Neural crest cell (in vitro differentiated cells): ENCODE measurements at regions not wholly inside any gene's neighbourhood (a gene's known extent, or its start where the extent isn't known, plus 50 kb on each side); places are given as distances from the start of the nearest gene placed in this dataset.

Source experiments
- DNase-seq: peaks from one replicate; pipeline ENCODE4 v3.0.0; 2021; ENCODE audit warnings: low read depth, mixed read lengths, low spot score
- H3K27ac Mint-ChIP-seq: one replicate; pipeline ENCODE4 v1.8.0; 2021; ENCODE audit warnings: mild to moderate bottlenecking, mixed read lengths; ENCODE audit not compliant: unreplicated experiment
- H3K27me3 Mint-ChIP-seq: 2 replicates; pipeline ENCODE4 v1.8.0; 2021; ENCODE audit warnings: low read depth, mild to moderate bottlenecking, mixed read lengths
- H3K36me3 Mint-ChIP-seq: 2 replicates; pipeline ENCODE4 v1.8.0; 2021; ENCODE audit warnings: low read depth, mild to moderate bottlenecking, mixed read lengths
- H3K4me1 Mint-ChIP-seq: 2 replicates; pipeline ENCODE4 v1.8.0; 2021; ENCODE audit warnings: mixed read lengths
- H3K4me3 Mint-ChIP-seq: one replicate; pipeline ENCODE4 v1.8.0; 2021; ENCODE audit warnings: mild to moderate bottlenecking, mixed read lengths
- H3K9me3 Mint-ChIP-seq: 2 replicates; pipeline ENCODE4 v1.8.0; 2021; ENCODE audit warnings: mixed read lengths
- TF ChIP-seq, protein P1 (sequence below): fragments of 200-600 bp; sonication (generic); conservative IDR thresholded peaks from 2 replicates; pipeline ENCODE4 v1.5.0; 2021; ENCODE audit warnings: antibody characterized with exemption, mild to moderate bottlenecking

DNA sequence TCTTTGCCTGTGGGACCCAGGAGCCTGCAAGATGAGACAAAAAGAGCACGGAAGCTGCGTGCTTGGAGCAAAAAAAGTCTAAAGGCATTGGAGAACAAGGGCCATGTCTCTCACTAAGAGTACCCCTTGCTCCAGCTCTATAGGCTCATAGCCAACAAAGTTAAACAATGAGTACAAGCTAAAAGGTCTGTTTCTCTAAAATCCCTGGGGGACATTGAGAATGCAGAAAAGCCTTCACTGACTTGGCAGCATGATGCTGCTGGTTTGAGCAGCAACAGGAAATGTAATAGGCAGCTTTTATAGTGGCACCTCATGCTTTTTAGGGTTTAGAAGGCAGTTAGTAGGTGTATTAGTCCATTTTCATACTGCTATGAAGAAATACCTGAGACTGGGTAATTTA lies 287.5 kb downstream of the SMARCA2 start:
- peaks cover 7% of the 10 kb centered on the region for H3K9me3 Mint-ChIP-seq
- DNase-seq: no peak
- H3K27ac Mint-ChIP-seq: no peak overlapping the region
- TF ChIP-seq, protein P1, sequence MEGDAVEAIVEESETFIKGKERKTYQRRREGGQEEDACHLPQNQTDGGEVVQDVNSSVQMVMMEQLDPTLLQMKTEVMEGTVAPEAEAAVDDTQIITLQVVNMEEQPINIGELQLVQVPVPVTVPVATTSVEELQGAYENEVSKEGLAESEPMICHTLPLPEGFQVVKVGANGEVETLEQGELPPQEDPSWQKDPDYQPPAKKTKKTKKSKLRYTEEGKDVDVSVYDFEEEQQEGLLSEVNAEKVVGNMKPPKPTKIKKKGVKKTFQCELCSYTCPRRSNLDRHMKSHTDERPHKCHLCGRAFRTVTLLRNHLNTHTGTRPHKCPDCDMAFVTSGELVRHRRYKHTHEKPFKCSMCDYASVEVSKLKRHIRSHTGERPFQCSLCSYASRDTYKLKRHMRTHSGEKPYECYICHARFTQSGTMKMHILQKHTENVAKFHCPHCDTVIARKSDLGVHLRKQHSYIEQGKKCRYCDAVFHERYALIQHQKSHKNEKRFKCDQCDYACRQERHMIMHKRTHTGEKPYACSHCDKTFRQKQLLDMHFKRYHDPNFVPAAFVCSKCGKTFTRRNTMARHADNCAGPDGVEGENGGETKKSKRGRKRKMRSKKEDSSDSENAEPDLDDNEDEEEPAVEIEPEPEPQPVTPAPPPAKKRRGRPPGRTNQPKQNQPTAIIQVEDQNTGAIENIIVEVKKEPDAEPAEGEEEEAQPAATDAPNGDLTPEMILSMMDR: no peak
- no peaks in the 10 kb centered on the region for H3K27me3 Mint-ChIP-seq
- no peaks in the 10 kb centered on the region for H3K4me1 Mint-ChIP-seq
- peaks cover 1% of the 10 kb centered on the region for H3K36me3 Mint-ChIP-seq
- no peak overlapping the region for H3K4me3 Mint-ChIP-seq

DNA sequence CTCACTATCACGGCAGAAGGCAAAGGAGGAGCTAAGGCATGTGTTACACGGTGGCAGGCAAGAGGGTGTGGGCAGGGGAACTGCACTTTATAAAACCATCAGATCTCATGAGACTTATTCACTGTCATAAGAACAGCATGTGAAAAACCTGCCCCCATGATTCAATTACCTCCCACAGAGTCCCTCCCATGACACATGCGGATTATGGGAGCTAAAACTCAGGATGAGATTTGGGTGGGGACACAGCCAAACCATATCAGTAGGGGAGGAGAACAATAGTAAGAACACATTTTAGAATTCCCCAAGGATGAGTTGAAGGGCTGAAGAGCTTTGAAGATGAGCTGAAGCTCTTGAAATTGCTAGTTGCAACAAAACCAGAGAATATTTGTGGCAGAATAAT lies 287.9 kb downstream of the SMARCA2 start:
- no peak for DNase-seq
- no peaks in the 10 kb centered on the region for H3K27me3 Mint-ChIP-seq
- H3K4me1 Mint-ChIP-seq: no peaks in the 10 kb centered on the region
- TF ChIP-seq, protein P1: no peak
- H3K4me3 Mint-ChIP-seq: no peak overlapping the region
- no peak overlapping the region for H3K27ac Mint-ChIP-seq
- H3K9me3 Mint-ChIP-seq: peaks cover 7% of the 10 kb centered on the region
- peaks cover 2% of the 10 kb centered on the region for H3K36me3 Mint-ChIP-seq

DNA sequence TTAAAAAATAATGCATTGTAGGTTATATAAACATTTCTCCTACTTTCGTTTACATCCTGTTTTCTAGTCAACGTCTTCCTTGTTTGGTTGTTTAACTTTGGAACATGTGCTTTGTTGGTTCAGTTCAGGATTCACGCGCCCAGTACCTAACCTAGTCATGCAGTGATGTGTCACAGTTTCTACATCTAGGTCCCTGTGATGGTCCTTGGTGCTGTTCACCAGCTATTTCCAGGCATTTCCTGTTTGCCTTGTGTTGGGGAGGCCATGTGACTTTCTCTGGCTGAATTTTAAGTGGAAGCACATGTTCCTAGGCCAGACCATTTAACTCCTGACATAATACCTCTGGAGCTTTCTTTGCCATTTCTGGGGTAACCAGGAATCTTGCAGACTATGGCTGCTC lies 292.3 kb downstream of the SMARCA2 start:
- no peak for DNase-seq
- TF ChIP-seq, protein P1: no peak
- no peak overlapping the region for H3K27ac Mint-ChIP-seq
- H3K4me3 Mint-ChIP-seq: no peak overlapping the region
- peaks cover 24% of the 10 kb centered on the region for H3K36me3 Mint-ChIP-seq
- peaks cover 35% of the 10 kb centered on the region for H3K9me3 Mint-ChIP-seq
- H3K4me1 Mint-ChIP-seq: no peaks in the 10 kb centered on the region
- H3K27me3 Mint-ChIP-seq: no peaks in the 10 kb centered on the region

DNA sequence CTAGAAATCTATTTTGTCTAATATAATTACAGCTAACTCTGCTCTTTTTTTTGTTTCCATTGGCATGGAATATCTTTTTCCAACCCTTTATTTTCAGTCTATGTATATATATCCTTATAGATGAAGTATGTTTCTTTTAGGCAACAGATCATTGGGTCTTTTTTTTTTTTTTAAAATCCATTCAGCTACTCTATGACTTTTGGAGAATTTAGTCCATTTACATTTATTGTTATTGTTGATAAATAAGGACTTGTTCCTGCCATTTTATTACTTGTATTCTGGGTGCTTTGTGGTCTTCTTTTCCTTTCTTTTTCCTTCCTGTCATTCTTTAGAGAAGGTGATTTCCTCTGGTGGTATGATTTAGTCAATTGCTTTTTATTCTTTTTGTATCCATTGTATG lies 296.8 kb downstream of the SMARCA2 start:
- TF ChIP-seq, protein P1: no peak
- Mint-ChIP-seq H3K36me3 (peaks cover 44% of the 10 kb centered on the region), H3K27me3 (no peaks in the 10 kb centered on the region), H3K9me3 (peaks cover 43% of the 10 kb centered on the region), H3K4me3 (no peak overlapping the region), H3K27ac (no peak overlapping the region), H3K4me1 (no peaks in the 10 kb centered on the region)
- no peak for DNase-seq

DNA sequence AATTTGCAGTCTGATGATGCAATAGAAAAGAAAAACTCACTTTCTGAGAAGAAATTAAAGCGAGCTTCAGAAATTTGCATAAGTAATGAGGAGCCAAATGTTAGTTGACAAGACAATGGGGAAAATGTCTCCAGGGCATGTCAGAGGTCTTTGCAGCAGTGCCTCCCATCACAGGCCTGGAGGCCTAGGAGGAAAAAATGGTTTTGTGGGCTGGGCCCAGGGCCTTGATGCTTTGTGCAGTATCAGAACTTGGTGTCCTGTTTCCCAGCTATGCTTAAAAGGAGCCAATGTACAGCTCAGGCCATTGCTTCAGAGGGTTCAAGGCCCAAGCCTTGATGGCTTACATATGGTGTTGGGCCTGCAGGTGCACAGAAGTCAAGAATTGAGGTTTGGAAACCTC lies 298.4 kb downstream of the SMARCA2 start:
- TF ChIP-seq, protein P1: no peak
- peaks cover 42% of the 10 kb centered on the region for H3K36me3 Mint-ChIP-seq
- H3K9me3 Mint-ChIP-seq: peaks cover 41% of the 10 kb centered on the region
- no peak for DNase-seq
- no peaks in the 10 kb centered on the region for H3K27me3 Mint-ChIP-seq
- no peaks in the 10 kb centered on the region for H3K4me1 Mint-ChIP-seq
- H3K4me3 Mint-ChIP-seq: no peak overlapping the region
- H3K27ac Mint-ChIP-seq: no peak overlapping the region

DNA sequence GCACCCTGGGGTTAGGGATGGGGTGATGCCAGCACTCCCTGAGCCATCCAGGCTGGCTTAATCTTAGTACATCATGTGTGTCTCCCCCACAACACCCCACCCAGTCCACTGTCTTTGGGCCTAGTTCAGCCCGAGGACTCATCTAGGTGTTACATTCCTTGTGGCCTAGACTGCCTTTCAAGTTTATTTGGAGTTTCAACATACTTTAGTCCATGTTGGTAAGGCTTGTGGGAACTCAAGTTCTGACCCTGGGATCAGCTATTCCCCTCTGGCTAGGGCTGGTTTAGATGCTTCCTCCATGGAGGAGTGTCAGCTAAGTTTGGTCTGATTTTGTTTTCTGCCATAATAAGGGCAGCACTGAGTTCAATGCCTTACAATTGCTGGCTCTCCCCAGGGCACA lies 302.4 kb downstream of the SMARCA2 start:
- H3K9me3 Mint-ChIP-seq: peaks cover 26% of the 10 kb centered on the region
- no peak overlapping the region for H3K27ac Mint-ChIP-seq
- H3K4me3 Mint-ChIP-seq: no peak overlapping the region
- H3K4me1 Mint-ChIP-seq: no peaks in the 10 kb centered on the region
- peaks cover 28% of the 10 kb centered on the region for H3K36me3 Mint-ChIP-seq
- DNase-seq: no peak
- no peaks in the 10 kb centered on the region for H3K27me3 Mint-ChIP-seq
- TF ChIP-seq, protein P1: no peak
